Lung (tissue), 11 donors: ENCODE measurements at regions not wholly inside any gene's neighbourhood (a gene's known extent, or its start where the extent isn't known, plus 50 kb on each side); places are given as distances from the start of the nearest gene placed in this dataset.
A peak's percentile ranks its signal among the peaks of the same experiment; 100 is the strongest.

ENCODE experiments used
- ATAC-seq: fragments of 200-7000 bp; cut with Tn5 transposase; one replicate; pipeline ENCODE4 v1.9.1; 2020; ENCODE audit warnings: moderate number of reproducible peaks; ENCODE audit not compliant: insufficient read depth, low FRiP score
- DNase-seq, 3 donors: peaks; one replicate each; pipeline ENCODE4 v3.0.0-alpha.2; 2013 to 2017
- H3K27ac ChIP-seq, 2 donors: one replicate each; pipeline ENCODE4 v1.5.1; 2013; ENCODE audit warnings: mild to moderate bottlenecking in 2 of 2, moderate library complexity in 2 of 2, control low read depth in 1 of 2, inconsistent platforms in 1 of 2, low read depth in 1 of 2, low read length in 1 of 2
- H3K27me3 ChIP-seq, 3 donors: one replicate each; pipeline ENCODE4 v1.5.1; 2013; ENCODE audit warnings: low read length in 2 of 3; ENCODE audit not compliant: control insufficient read depth in 3 of 3, insufficient read depth in 3 of 3
- H3K36me3 ChIP-seq, 4 donors: one replicate each; pipeline ENCODE4 v1.5.1; 2013; ENCODE audit warnings: low read length in 4 of 4, mild to moderate bottlenecking in 1 of 4, moderate library complexity in 1 of 4; ENCODE audit not compliant: control insufficient read depth in 4 of 4, insufficient read depth in 4 of 4
- H3K4me1 ChIP-seq, 5 donors: one replicate each; pipeline ENCODE4 v1.5.1; 2013; ENCODE audit warnings: low read length in 5 of 5, mild to moderate bottlenecking in 2 of 5, moderate library complexity in 1 of 5; ENCODE audit not compliant: control insufficient read depth in 5 of 5, insufficient read depth in 5 of 5
- H3K4me3 ChIP-seq: one replicate; pipeline ENCODE4 v1.5.1; 2013; ENCODE audit warnings: mild to moderate bottlenecking, control low read depth, moderate library complexity
- H3K9ac ChIP-seq, 2 donors: one replicate each; pipeline ENCODE4 v1.5.1; 2013; ENCODE audit warnings: low read length in 2 of 2, control low read depth in 1 of 2; ENCODE audit not compliant: insufficient read depth in 1 of 2
- H3K9me3 ChIP-seq, 4 donors: one replicate each; pipeline ENCODE4 v1.5.1; 2013; ENCODE audit warnings: low read length in 3 of 4, mild to moderate bottlenecking in 1 of 4, moderate library complexity in 1 of 4; ENCODE audit not compliant: control insufficient read depth in 4 of 4, insufficient read depth in 3 of 4
- CTCF ChIP-seq: IDR thresholded peaks from 2 replicates; pipeline ENCODE4 v1.5.1; 2012; ENCODE audit warnings: mild to moderate bottlenecking; ENCODE audit errors: control extremely low read depth, extremely low read depth
- WGBS, 2 donors: extraction: QIAGEN DNeasy Blood & Tissue Kit; methylation state at CpG; one replicate each; pipeline ENCODE4 v1.1.7; 2013; 5-methylcytosine and 5-hydroxymethylcytosine counted together
- donor health status: control.
- donor health status: control.
- donor health status: Bipolar disorder and iron deficiency.
- donor health status: healthy.
- donor health status: DM: yes; HTN: yes; CAD: no.

DNA sequence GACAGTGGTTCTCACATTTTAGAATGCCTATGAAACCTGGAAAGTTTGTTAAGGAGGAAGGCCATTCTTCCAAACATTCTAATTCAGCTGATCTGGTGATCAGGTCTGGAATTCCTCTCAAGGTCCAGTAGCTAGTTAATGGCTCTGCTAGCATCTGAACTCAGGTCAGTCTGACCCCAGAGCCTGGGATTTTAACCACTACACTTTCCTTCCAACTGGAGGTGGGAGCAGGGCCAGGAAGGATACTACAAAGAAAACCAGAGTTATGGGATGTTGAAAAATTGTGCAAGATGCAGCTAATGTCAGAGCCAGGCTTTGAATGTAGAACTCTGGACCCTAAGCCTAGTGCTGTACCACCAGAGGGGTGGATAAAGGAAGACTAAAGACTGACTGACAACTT is 73.6 kb upstream of the NID2 start:
- no peaks in the 10 kb centered on the region for H3K36me3 ChIP-seq
- no peak overlapping the region for H3K27ac ChIP-seq
- no peak for ATAC-seq
- DNase-seq = no peak
- no peaks in the 10 kb centered on the region for H3K9me3 ChIP-seq
- no peak for TF ChIP-seq CTCF
- no peak overlapping the region for H3K4me3 ChIP-seq
- no peak overlapping the region for H3K9ac ChIP-seq
- no peaks in the 10 kb centered on the region for H3K4me1 ChIP-seq
- H3K27me3 ChIP-seq = no peaks in the 10 kb centered on the region

GRCh38 chr14:52131640-52132320 is 62.9 kb upstream of the NID2 start:
- Histone ChIP-seq H3K9me3 (peaks cover 0 to 7% (median 3%) of the 10 kb centered on the region in 4 donors), H3K27me3 (no peaks in the 10 kb centered on the region), H3K4me1 (peaks cover 0 to 8% (median 0%) of the 10 kb centered on the region in 5 donors), H3K9ac (no peak overlapping the region), H3K36me3 (no peaks in the 10 kb centered on the region), H3K4me3 (no peak overlapping the region), H3K27ac (no peak overlapping the region)
- peak; percentile 92 to 98 (median 97) for DNase-seq
- TF ChIP-seq CTCF = peak; percentile 48
- 32% methylated on average over 13 of the region's 13 CpGs for WGBS, 2 donors
- peak; percentile 66 for ATAC-seq

DNA sequence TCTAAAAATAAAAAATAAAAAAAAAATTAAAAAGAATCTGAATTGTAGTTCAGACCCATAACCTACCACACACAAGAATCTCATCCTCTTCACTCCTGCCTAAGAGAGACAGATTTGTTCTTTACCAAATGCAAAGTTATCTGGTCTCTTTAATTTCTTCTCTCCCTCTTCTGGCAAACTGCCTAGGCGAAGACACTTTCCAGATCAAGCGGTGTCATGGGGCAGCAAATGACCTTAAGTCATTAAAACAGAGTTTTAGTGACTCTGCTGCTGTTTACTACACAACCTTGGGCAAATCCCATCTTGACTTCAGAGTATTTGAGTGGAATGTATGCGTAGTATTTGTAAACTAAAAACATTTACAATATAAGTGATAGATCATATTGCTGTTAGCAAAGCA is 60.9 kb upstream of the NID2 start:
- Histone ChIP-seq H3K36me3 (no peaks in the 10 kb centered on the region), H3K4me1 (peaks cover 0 to 8% (median 4%) of the 10 kb centered on the region in 5 donors), H3K27ac (no peak overlapping the region), H3K9me3 (peaks cover 0 to 4% (median 2%) of the 10 kb centered on the region in 4 donors), H3K9ac (no peak overlapping the region), H3K27me3 (no peaks in the 10 kb centered on the region), H3K4me3 (no peak overlapping the region)
- ATAC-seq = no peak
- WGBS, 2 donors = 78 to 81% methylated on average over 3 of the region's 3 CpGs
- no peak for DNase-seq
- no peak for TF ChIP-seq CTCF

GRCh38 chr14:52125885-52126284 is 57.0 kb upstream of the NID2 start:
- peak overlapping the region; percentile 23 to 38 for H3K27ac ChIP-seq
- no peak overlapping the region for H3K9ac ChIP-seq
- no peak overlapping the region for H3K4me3 ChIP-seq
- no peaks in the 10 kb centered on the region for H3K9me3 ChIP-seq
- peaks cover 0 to 5% (median 4%) of the 10 kb centered on the region in 5 donors for H3K4me1 ChIP-seq
- DNase-seq = no peak
- no peak for TF ChIP-seq CTCF
- no peaks in the 10 kb centered on the region for H3K36me3 ChIP-seq
- ATAC-seq = no peak
- no peaks in the 10 kb centered on the region for H3K27me3 ChIP-seq
- WGBS, 2 donors = 87 to 96% methylated on average over 4 of the region's 4 CpGs
